ENCODE measurements at regions not wholly inside any gene's neighbourhood (a gene's known extent, or its start where the extent isn't known, plus 50 kb on each side); places are given as distances from the start of the nearest gene placed in this dataset.

- TF ChIP-seq CTCF (IDR thresholded peaks at IDR 0.05; ENCODE audit: low read depth, low read length) = no peak
- no peak for TF ChIP-seq EZH2phosphoT487 (IDR thresholded peaks at IDR 0.05; ENCODE audit: low read depth)
Measured at GRCh38 chr20:16215041-16215440, 358.2 kb downstream of the KIF16B start.

Measured in OCI-LY3 (cell line).